IMR-90 (cell line): ENCODE measurements at regions not wholly inside any gene's neighbourhood (a gene's known extent, or its start where the extent isn't known, plus 50 kb on each side); places are given as distances from the start of the nearest gene placed in this dataset.

Experiments
- CEBPB ChIP-seq: IDR thresholded peaks from 2 replicates; pipeline ENCODE4 v1.6.1; 2012; ENCODE audit warnings: low read depth, low read length, improper control_type of control experiment
- CHD1 ChIP-seq: IDR thresholded peaks from 2 replicates; pipeline ENCODE4 v1.6.1; 2012; ENCODE audit warnings: low read depth, low read length, improper control_type of control experiment
- POLR2A ChIP-seq: IDR thresholded peaks from 2 replicates; pipeline ENCODE4 v1.6.1; 2012; ENCODE audit warnings: mild to moderate bottlenecking, low read depth, low read length
- RAD21 ChIP-seq: IDR thresholded peaks from 2 replicates; pipeline ENCODE4 v1.6.1; 2012; ENCODE audit warnings: low read length, improper control_type of control experiment
- RFX5 ChIP-seq: IDR thresholded peaks from 2 replicates; pipeline ENCODE4 v1.8.0; 2012; ENCODE audit warnings: low read depth, mild to moderate bottlenecking, low read length, moderate library complexity
- SMC3 ChIP-seq: fragments of 150-350 bp; IDR thresholded peaks from 2 replicates; pipeline ENCODE4 v1.6.1; 2016; ENCODE audit warnings: low read depth, mild to moderate bottlenecking, antibody characterized with exemption, low read length, moderate library complexity
- TF ChIP-seq, protein P1 (sequence below): conservative IDR thresholded peaks from 2 replicates; pipeline ENCODE4 v1.5.1; 2012; ENCODE audit warnings: mild to moderate bottlenecking, low read depth, low read length, improper control_type of control experiment

DNA sequence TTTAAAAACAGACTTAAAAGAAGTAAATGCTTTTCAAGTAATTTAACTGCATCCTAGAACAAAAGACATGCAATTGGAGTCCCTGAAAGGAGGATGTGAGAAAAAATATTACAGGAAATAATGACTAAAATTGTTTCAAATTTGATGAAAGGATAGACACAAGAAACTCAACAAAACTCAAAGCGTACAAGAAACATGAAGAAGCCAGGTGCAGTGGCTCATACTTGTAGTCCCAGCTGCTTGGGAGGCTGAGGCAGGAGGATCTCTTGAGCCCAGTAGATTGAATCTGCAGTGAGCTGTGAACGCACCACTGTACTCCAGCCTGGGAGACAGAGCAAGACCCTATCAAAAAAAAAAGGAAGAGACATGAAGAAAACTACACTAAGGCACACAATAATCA, 118.1 kb upstream of the SLC39A10 start:
- TF ChIP-seq, protein P1, sequence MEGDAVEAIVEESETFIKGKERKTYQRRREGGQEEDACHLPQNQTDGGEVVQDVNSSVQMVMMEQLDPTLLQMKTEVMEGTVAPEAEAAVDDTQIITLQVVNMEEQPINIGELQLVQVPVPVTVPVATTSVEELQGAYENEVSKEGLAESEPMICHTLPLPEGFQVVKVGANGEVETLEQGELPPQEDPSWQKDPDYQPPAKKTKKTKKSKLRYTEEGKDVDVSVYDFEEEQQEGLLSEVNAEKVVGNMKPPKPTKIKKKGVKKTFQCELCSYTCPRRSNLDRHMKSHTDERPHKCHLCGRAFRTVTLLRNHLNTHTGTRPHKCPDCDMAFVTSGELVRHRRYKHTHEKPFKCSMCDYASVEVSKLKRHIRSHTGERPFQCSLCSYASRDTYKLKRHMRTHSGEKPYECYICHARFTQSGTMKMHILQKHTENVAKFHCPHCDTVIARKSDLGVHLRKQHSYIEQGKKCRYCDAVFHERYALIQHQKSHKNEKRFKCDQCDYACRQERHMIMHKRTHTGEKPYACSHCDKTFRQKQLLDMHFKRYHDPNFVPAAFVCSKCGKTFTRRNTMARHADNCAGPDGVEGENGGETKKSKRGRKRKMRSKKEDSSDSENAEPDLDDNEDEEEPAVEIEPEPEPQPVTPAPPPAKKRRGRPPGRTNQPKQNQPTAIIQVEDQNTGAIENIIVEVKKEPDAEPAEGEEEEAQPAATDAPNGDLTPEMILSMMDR, result no peak
- TF ChIP-seq CEBPB (no peak), RAD21 (no peak), SMC3 (no peak), POLR2A (no peak), CHD1 (no peak), RFX5 (no peak)
